Upper lobe of left lung (tissue), 4 donors: ENCODE measurements at regions not wholly inside any gene's neighbourhood (a gene's known extent, or its start where the extent isn't known, plus 50 kb on each side); places are given as distances from the start of the nearest gene placed in this dataset.

Experiments
- EP300 ChIP-seq, 4 donors: sonication (generic); formaldehyde crosslinking; IDR thresholded peaks; one replicate each; pipeline ENCODE4 v1.5.1; 2017; ENCODE audit warnings: antibody characterized with exemption in 4 of 4, control low read depth in 2 of 4
- POLR2A ChIP-seq, 4 donors: fragments of 450-650 bp; IDR thresholded peaks; one replicate each; pipeline ENCODE4 v1.5.1; 2016 to 2017; ENCODE audit warnings: antibody characterized with exemption in 4 of 4, mild to moderate bottlenecking in 2 of 4
- POLR2AphosphoS5 ChIP-seq, 2 donors: sonication (generic); formaldehyde crosslinking; IDR thresholded peaks; one replicate each; pipeline ENCODE4 v1.5.1; 2017; ENCODE audit warnings: antibody characterized with exemption in 2 of 2
- TF ChIP-seq, protein P1 (sequence below), 6 experiments: fragments of 450-650 bp in 4 of 6; fragments of 200-600 bp in 2 of 6; sonication (generic) in 2 of 6; IDR thresholded peaks; one replicate each; pipeline ENCODE4 v1.5.1; 2016 to 2019; ENCODE audit warnings: antibody characterized with exemption in 6 of 6

DNA sequence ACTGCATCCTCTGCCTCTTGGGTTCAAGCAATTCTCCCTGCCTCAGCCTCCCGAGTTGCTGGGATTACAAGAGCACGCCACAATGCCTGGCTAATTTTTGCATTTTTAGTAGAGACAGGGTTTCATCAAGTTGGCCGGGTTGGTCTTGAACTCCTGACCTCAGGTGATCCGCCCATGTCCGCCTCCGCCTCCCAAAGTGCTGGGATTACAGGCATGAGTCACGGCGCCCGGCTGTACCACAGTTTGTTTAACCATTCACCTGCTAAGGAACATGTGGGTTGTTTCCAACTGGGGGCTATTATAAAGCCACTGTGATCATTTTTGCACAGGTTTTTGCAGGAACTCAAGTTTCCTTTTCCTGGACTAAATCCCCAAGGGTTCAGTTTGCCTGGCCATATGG lies 123.2 kb upstream of the RAP2B start:
- TF ChIP-seq, protein P1, sequence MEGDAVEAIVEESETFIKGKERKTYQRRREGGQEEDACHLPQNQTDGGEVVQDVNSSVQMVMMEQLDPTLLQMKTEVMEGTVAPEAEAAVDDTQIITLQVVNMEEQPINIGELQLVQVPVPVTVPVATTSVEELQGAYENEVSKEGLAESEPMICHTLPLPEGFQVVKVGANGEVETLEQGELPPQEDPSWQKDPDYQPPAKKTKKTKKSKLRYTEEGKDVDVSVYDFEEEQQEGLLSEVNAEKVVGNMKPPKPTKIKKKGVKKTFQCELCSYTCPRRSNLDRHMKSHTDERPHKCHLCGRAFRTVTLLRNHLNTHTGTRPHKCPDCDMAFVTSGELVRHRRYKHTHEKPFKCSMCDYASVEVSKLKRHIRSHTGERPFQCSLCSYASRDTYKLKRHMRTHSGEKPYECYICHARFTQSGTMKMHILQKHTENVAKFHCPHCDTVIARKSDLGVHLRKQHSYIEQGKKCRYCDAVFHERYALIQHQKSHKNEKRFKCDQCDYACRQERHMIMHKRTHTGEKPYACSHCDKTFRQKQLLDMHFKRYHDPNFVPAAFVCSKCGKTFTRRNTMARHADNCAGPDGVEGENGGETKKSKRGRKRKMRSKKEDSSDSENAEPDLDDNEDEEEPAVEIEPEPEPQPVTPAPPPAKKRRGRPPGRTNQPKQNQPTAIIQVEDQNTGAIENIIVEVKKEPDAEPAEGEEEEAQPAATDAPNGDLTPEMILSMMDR (IDR thresholded peaks at IDR 0.05) = no peak
- no peak for TF ChIP-seq POLR2AphosphoS5 (IDR thresholded peaks at IDR 0.05)
- no peak for TF ChIP-seq POLR2A (IDR thresholded peaks at IDR 0.05)
- no peak for TF ChIP-seq EP300 (IDR thresholded peaks at IDR 0.05)
